ENCODE measurements at regions not wholly inside any gene's neighbourhood (a gene's known extent, or its start where the extent isn't known, plus 50 kb on each side); places are given as distances from the start of the nearest gene placed in this dataset.

GRCh38 chr6:169944415-169944814, 193.0 kb downstream of the ERMARD start:
- DNase-seq (ENCODE audit: low spot score): no peak
- Histone ChIP-seq H3K4me3 (no peak overlapping the region), H4K20me1 (replicated peaks; ENCODE audit: insufficient read depth) (no peaks in the 10 kb centered on the region), H3K79me2 (replicated peaks; ENCODE audit: insufficient read depth) (no peaks in the 10 kb centered on the region), H2AFZ (no peak overlapping the region), H3K9me2 (ENCODE audit: insufficient read depth) (no peaks in the 10 kb centered on the region), H3F3A (replicated peaks; ENCODE audit: low read depth) (no peaks in the 10 kb centered on the region), H3K27ac (ENCODE audit: low read depth) (no peak overlapping the region), H3K4me2 (no peak overlapping the region), H3K27me3 (ENCODE audit: insufficient read depth) (no peaks in the 10 kb centered on the region), H3K4me1 (ENCODE audit: insufficient read depth) (no peaks in the 10 kb centered on the region), H3K36me3 (ENCODE audit: insufficient read depth) (no peaks in the 10 kb centered on the region)
- H3K27me3 Mint-ChIP-seq (ENCODE audit: insufficient read depth, low read depth, poor library complexity): peaks cover 1% of the 10 kb centered on the region
- no peak overlapping the region for H3K27ac Mint-ChIP-seq
- ATAC-seq: no peak
- H3K4me3 Mint-ChIP-seq: no peak overlapping the region
- peaks cover 6% of the 10 kb centered on the region; the same call in 2 of the 3 replicates for H3K9me3 Mint-ChIP-seq
- TF ChIP-seq EZH2phosphoT487 (IDR thresholded peaks at IDR 0.05; ENCODE audit: unreplicated experiment): no peak
- H3K4me1 Mint-ChIP-seq: no peaks in the 10 kb centered on the region
- H3K36me3 Mint-ChIP-seq (ENCODE audit: low read depth): no peaks in the 10 kb centered on the region

DNA sequence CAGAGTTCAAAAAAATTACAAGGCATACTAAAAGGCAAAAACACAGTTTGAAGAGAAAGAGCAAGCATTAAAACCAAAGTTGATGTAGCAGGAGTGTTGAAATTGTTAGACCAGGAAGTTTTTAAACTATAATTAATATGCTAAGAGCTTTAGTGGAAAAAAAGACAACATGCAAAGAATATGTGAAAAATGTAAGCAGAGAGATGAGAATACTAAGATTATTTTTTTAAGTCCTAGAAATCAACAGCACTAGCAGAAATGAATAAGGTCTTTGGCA, 192.6 kb downstream of the ERMARD start:
- Histone ChIP-seq H2AFZ (no peak overlapping the region), H3K4me2 (no peak overlapping the region), H3K27ac (ENCODE audit: low read depth) (no peak overlapping the region), H3K79me2 (replicated peaks; ENCODE audit: insufficient read depth) (no peaks in the 10 kb centered on the region), H3F3A (replicated peaks; ENCODE audit: low read depth) (no peaks in the 10 kb centered on the region), H3K36me3 (ENCODE audit: insufficient read depth) (no peaks in the 10 kb centered on the region), H4K20me1 (replicated peaks; ENCODE audit: insufficient read depth) (no peaks in the 10 kb centered on the region), H3K4me1 (ENCODE audit: insufficient read depth) (no peaks in the 10 kb centered on the region), H3K4me3 (no peak overlapping the region), H3K27me3 (ENCODE audit: insufficient read depth) (no peaks in the 10 kb centered on the region), H3K9me2 (ENCODE audit: insufficient read depth) (no peaks in the 10 kb centered on the region)
- Mint-ChIP-seq H3K27me3 (ENCODE audit: insufficient read depth, low read depth, poor library complexity) (peaks cover 3% of the 10 kb centered on the region), H3K36me3 (ENCODE audit: low read depth) (no peaks in the 10 kb centered on the region), H3K4me1 (no peaks in the 10 kb centered on the region), H3K9me3 (peaks cover 6% of the 10 kb centered on the region; the same call in 2 of the 3 replicates), H3K27ac (no peak overlapping the region), H3K4me3 (no peak overlapping the region)
- ATAC-seq: no peak
- no peak for DNase-seq (ENCODE audit: low spot score)
- TF ChIP-seq ETS1 (IDR thresholded peaks at IDR 0.05): no peak
- TF ChIP-seq ZNF114 (CRISPR knock-in tag; IDR thresholded peaks at IDR 0.05): no peak
- TF ChIP-seq JUNB (IDR thresholded peaks at IDR 0.05; ENCODE audit: unreplicated experiment): no peak
- TF ChIP-seq CTCF (conservative IDR thresholded peaks at IDR 0.05; ENCODE audit: low read depth in 2 of 2): no peak
- TF ChIP-seq STAT1 (IDR thresholded peaks at IDR 0.05; ENCODE audit: unreplicated experiment): no peak
- no peak for TF ChIP-seq NANOG (IDR thresholded peaks at IDR 0.05; ENCODE audit: borderline replicate concordance)
- no peak for TF ChIP-seq POLR2AphosphoS5 (IDR thresholded peaks at IDR 0.05; ENCODE audit: low read depth)
- no peak for TF ChIP-seq CREB1 (CRISPR knock-in tag; IDR thresholded peaks at IDR 0.05; ENCODE audit: low read depth)
- TF ChIP-seq, protein P1, sequence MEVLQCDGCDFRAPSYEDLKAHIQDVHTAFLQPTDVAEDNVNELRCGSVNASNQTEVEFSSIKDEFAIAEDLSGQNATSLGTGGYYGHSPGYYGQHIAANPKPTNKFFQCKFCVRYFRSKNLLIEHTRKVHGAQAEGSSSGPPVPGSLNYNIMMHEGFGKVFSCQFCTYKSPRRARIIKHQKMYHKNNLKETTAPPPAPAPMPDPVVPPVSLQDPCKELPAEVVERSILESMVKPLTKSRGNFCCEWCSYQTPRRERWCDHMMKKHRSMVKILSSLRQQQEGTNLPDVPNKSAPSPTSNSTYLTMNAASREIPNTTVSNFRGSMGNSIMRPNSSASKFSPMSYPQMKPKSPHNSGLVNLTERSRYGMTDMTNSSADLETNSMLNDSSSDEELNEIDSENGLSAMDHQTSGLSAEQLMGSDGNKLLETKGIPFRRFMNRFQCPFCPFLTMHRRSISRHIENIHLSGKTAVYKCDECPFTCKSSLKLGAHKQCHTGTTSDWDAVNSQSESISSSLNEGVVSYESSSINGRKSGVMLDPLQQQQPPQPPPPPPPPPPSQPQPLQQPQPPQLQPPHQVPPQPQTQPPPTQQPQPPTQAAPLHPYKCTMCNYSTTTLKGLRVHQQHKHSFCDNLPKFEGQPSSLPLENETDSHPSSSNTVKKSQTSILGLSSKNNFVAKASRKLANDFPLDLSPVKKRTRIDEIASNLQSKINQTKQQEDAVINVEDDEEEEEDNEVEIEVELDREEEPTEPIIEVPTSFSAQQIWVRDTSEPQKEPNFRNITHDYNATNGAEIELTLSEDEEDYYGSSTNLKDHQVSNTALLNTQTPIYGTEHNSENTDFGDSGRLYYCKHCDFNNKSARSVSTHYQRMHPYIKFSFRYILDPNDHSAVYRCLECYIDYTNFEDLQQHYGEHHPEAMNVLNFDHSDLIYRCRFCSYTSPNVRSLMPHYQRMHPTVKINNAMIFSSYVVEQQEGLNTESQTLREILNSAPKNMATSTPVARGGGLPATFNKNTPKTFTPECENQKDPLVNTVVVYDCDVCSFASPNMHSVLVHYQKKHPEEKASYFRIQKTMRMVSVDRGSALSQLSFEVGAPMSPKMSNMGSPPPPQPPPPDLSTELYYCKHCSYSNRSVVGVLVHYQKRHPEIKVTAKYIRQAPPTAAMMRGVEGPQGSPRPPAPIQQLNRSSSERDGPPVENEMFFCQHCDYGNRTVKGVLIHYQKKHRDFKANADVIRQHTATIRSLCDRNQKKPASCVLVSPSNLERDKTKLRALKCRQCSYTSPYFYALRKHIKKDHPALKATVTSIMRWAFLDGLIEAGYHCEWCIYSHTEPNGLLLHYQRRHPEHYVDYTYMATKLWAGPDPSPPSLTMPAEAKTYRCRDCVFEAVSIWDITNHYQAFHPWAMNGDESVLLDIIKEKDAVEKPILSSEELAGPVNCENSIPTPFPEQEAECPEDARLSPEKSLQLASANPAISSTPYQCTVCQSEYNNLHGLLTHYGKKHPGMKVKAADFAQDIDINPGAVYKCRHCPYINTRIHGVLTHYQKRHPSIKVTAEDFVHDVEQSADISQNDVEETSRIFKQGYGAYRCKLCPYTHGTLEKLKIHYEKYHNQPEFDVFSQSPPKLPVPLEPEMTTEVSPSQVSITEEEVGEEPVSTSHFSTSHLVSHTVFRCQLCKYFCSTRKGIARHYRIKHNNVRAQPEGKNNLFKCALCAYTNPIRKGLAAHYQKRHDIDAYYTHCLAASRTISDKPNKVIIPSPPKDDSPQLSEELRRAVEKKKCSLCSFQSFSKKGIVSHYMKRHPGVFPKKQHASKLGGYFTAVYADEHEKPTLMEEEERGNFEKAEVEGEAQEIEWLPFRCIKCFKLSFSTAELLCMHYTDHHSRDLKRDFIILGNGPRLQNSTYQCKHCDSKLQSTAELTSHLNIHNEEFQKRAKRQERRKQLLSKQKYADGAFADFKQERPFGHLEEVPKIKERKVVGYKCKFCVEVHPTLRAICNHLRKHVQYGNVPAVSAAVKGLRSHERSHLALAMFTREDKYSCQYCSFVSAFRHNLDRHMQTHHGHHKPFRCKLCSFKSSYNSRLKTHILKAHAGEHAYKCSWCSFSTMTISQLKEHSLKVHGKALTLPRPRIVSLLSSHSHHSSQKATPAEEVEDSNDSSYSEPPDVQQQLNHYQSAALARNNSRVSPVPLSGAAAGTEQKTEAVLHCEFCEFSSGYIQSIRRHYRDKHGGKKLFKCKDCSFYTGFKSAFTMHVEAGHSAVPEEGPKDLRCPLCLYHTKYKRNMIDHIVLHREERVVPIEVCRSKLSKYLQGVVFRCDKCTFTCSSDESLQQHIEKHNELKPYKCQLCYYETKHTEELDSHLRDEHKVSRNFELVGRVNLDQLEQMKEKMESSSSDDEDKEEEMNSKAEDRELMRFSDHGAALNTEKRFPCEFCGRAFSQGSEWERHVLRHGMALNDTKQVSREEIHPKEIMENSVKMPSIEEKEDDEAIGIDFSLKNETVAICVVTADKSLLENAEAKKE (CRISPR knock-in tag; IDR thresholded peaks at IDR 0.05): no peak
- no peak for TF ChIP-seq EZH2phosphoT487 (IDR thresholded peaks at IDR 0.05; ENCODE audit: unreplicated experiment)
- TF ChIP-seq EZH2 (IDR thresholded peaks at IDR 0.05; ENCODE audit: low read depth, unreplicated experiment): no peak
- TF ChIP-seq ZNF331 (CRISPR knock-in tag; IDR thresholded peaks at IDR 0.05; ENCODE audit: low read depth): no peak

All from GM23338 (cell line).